ENCODE measurements at regions not wholly inside any gene's neighbourhood (a gene's known extent, or its start where the extent isn't known, plus 50 kb on each side); places are given as distances from the start of the nearest gene placed in this dataset.
"Not testable (repeated sequence)": the region's sequence is repeated elsewhere in the genome, so short reads cannot be mapped to it uniquely, and the experiment has no call there.

GRCh38 chr3:152638214-152638613 is 196.7 kb upstream of the P2RY1 start:
- ChIA-PET CTCF (no interaction called here), POLR2A (no interaction called here)
- Mint-ChIP-seq H3K36me3 (ENCODE audit: low read depth) (no peaks in the 10 kb centered on the region), H3K4me3 (no peak overlapping the region), H3K27me3 (peaks cover 3% of the 10 kb centered on the region), H3K4me1 (no peaks in the 10 kb centered on the region), H3K27ac (no peak overlapping the region), H3K9me3 (no peaks in the 10 kb centered on the region)
- no peak for DNase-seq

GRCh38 chr3:152638707-152639450 is 196.1 kb upstream of the P2RY1 start:
- ChIA-PET POLR2A (no interaction called here), CTCF (no interaction called here)
- Mint-ChIP-seq H3K27ac (no peak overlapping the region), H3K27me3 (peaks cover 6% of the 10 kb centered on the region), H3K4me3 (no peak overlapping the region), H3K9me3 (no peaks in the 10 kb centered on the region), H3K36me3 (ENCODE audit: low read depth) (no peaks in the 10 kb centered on the region), H3K4me1 (no peaks in the 10 kb centered on the region)
- no peak for DNase-seq

GRCh38 chr3:152641198-152641597 is 193.7 kb upstream of the P2RY1 start:
- ChIA-PET POLR2A (no interaction called here), CTCF (no interaction called here)
- H3K9me3 Mint-ChIP-seq, result no peaks in the 10 kb centered on the region
- H3K27ac Mint-ChIP-seq, result no peak overlapping the region
- no peaks in the 10 kb centered on the region for H3K4me1 Mint-ChIP-seq
- H3K36me3 Mint-ChIP-seq (ENCODE audit: low read depth), result no peaks in the 10 kb centered on the region
- H3K4me3 Mint-ChIP-seq, result no peak overlapping the region
- DNase-seq, result no peak
- H3K27me3 Mint-ChIP-seq, result peaks cover 6% of the 10 kb centered on the region

GRCh38 chr3:152642658-152643057 is 192.3 kb upstream of the P2RY1 start:
- ChIA-PET POLR2A (no interaction called here), CTCF (no interaction called here)
- Mint-ChIP-seq H3K27me3 (peaks cover 6% of the 10 kb centered on the region), H3K9me3 (no peaks in the 10 kb centered on the region), H3K36me3 (ENCODE audit: low read depth) (no peaks in the 10 kb centered on the region), H3K27ac (no peak overlapping the region), H3K4me1 (no peaks in the 10 kb centered on the region), H3K4me3 (no peak overlapping the region)
- DNase-seq, result no peak

- Mint-ChIP-seq H3K27ac (no peak overlapping the region), H3K4me1 (no peaks in the 10 kb centered on the region), H3K36me3 (ENCODE audit: low read depth) (no peaks in the 10 kb centered on the region), H3K27me3 (peaks cover 6% of the 10 kb centered on the region), H3K4me3 (no peak overlapping the region), H3K9me3 (no peaks in the 10 kb centered on the region)
- ChIA-PET CTCF (no interaction called here), POLR2A (no interaction called here)
- no peak for DNase-seq
These were observed 190.5 kb upstream of the P2RY1 start for GRCh38 chr3:152644478-152644877.

GRCh38 chr3:152646004-152646403 is 188.9 kb upstream of the P2RY1 start:
- H3K27me3 Mint-ChIP-seq, result peaks cover 3% of the 10 kb centered on the region
- DNase-seq, result no peak
- H3K9me3 Mint-ChIP-seq, result no peaks in the 10 kb centered on the region
- no peak overlapping the region for H3K4me3 Mint-ChIP-seq
- no peaks in the 10 kb centered on the region for H3K36me3 Mint-ChIP-seq (ENCODE audit: low read depth)
- ChIA-PET POLR2A (no interaction called here), CTCF (no interaction called here)
- H3K4me1 Mint-ChIP-seq, result no peaks in the 10 kb centered on the region
- no peak overlapping the region for H3K27ac Mint-ChIP-seq

- Mint-ChIP-seq H3K4me1 (no peaks in the 10 kb centered on the region), H3K36me3 (ENCODE audit: low read depth) (no peaks in the 10 kb centered on the region), H3K27me3 (peaks cover 4% of the 10 kb centered on the region), H3K4me3 (no peak overlapping the region), H3K9me3 (no peaks in the 10 kb centered on the region), H3K27ac (no peak overlapping the region)
- DNase-seq, result no peak
- ChIA-PET POLR2A (no interaction called here), CTCF (interaction anchor here (1.1 kb wide), 1 partner anchor 10 kb away, joined by 3 read pairs; no protein-coding TSS in a partner anchor)
These were observed 184.8 kb upstream of the P2RY1 start for GRCh38 chr3:152650177-152650576.

- H3K27me3 Mint-ChIP-seq, POLR2A ChIA-PET, CTCF ChIA-PET: not testable (repeated sequence)
These were observed 184.0 kb upstream of the P2RY1 start for GRCh38 chr3:152650923-152651322.

GRCh38 chr3:152656214-152656971 is 178.5 kb upstream of the P2RY1 start:
- H3K27ac Mint-ChIP-seq, result no peak overlapping the region
- no peak for DNase-seq
- ChIA-PET POLR2A (no interaction called here), CTCF (no interaction called here)
- H3K4me1 Mint-ChIP-seq, result peaks cover 9% of the 10 kb centered on the region
- no peak overlapping the region for H3K4me3 Mint-ChIP-seq
- H3K27me3 Mint-ChIP-seq, result peaks cover 6% of the 10 kb centered on the region
- H3K36me3 Mint-ChIP-seq (ENCODE audit: low read depth), result no peaks in the 10 kb centered on the region
- H3K9me3 Mint-ChIP-seq, result peaks cover 7% of the 10 kb centered on the region

More at GRCh38 chr3:152650923-152651322, 184.0 kb upstream of the P2RY1 start:
- not testable (repeated sequence) for H3K27ac Mint-ChIP-seq; H3K4me1 Mint-ChIP-seq; H3K36me3 Mint-ChIP-seq (ENCODE audit: low read depth); DNase-seq; H3K4me3 Mint-ChIP-seq; H3K9me3 Mint-ChIP-seq

- no peaks in the 10 kb centered on the region for H3K36me3 Mint-ChIP-seq (ENCODE audit: low read depth)
- H3K4me1 Mint-ChIP-seq, result peaks cover 9% of the 10 kb centered on the region
- ChIA-PET CTCF (no interaction called here), POLR2A (no interaction called here)
- peaks cover 5% of the 10 kb centered on the region for H3K27me3 Mint-ChIP-seq
- peaks cover 10% of the 10 kb centered on the region for H3K9me3 Mint-ChIP-seq
- H3K27ac Mint-ChIP-seq, result no peak overlapping the region
- H3K4me3 Mint-ChIP-seq, result no peak overlapping the region
- DNase-seq, result no peak
These were observed 178.0 kb upstream of the P2RY1 start for GRCh38 chr3:152656972-152657355.

- Mint-ChIP-seq H3K27ac (no peak overlapping the region), H3K27me3 (peaks cover 2% of the 10 kb centered on the region)
- CTCF ChIA-PET, result no interaction called here
These were observed 175.8 kb upstream of the P2RY1 start for GRCh38 chr3:152658977-152659720.

GRCh38 chr3:152662157-152662556 is 172.8 kb upstream of the P2RY1 start:
- Mint-ChIP-seq H3K9me3 (peaks cover 14% of the 10 kb centered on the region), H3K4me1 (peaks cover 2% of the 10 kb centered on the region), H3K4me3 (no peak overlapping the region), H3K36me3 (ENCODE audit: low read depth) (no peaks in the 10 kb centered on the region), H3K27me3 (peaks cover 2% of the 10 kb centered on the region), H3K27ac (no peak overlapping the region)
- POLR2A ChIA-PET, result no interaction called here
- no peak for DNase-seq
- CTCF ChIA-PET, result no interaction called here

More at GRCh38 chr3:152658977-152659720, 175.8 kb upstream of the P2RY1 start:
- Mint-ChIP-seq H3K9me3 (peaks cover 14% of the 10 kb centered on the region), H3K4me3 (no peak overlapping the region), H3K4me1 (peaks cover 9% of the 10 kb centered on the region), H3K36me3 (ENCODE audit: low read depth) (no peaks in the 10 kb centered on the region)
- POLR2A ChIA-PET, result no interaction called here
- no peak for DNase-seq

- POLR2A ChIA-PET, result no interaction called here
- Mint-ChIP-seq H3K4me1 (no peaks in the 10 kb centered on the region), H3K4me3 (no peak overlapping the region), H3K27ac (no peak overlapping the region), H3K27me3 (no peaks in the 10 kb centered on the region), H3K9me3 (peaks cover 12% of the 10 kb centered on the region), H3K36me3 (ENCODE audit: low read depth) (no peaks in the 10 kb centered on the region)
- CTCF ChIA-PET, result no interaction called here
- DNase-seq, result no peak
These were observed 170.2 kb upstream of the P2RY1 start for GRCh38 chr3:152664766-152665165.

Measured in activated CD4-positive, alpha-beta T cell treated with anti-CD3 and anti-CD28 coated beads, Interleukin-2, amount 10 ng/mL, durations not matched to agents 7 days and 5 days (primary cell).